NOMO-1 treated with DMSO at 0.1 percent for 48 hours (cell line): ENCODE measurements at regions not wholly inside any gene's neighbourhood (a gene's known extent, or its start where the extent isn't known, plus 50 kb on each side); places are given as distances from the start of the nearest gene placed in this dataset.
"Not testable (repeated sequence)": the region's sequence is repeated elsewhere in the genome, so short reads cannot be mapped to it uniquely, and the experiment has no call there.

Source experiments
- DNase-seq: peaks from one replicate; lab custom pipeline; 2025; ENCODE audit not compliant: unreplicated experiment; lab: John Stamatoyannopoulos, UW

DNA sequence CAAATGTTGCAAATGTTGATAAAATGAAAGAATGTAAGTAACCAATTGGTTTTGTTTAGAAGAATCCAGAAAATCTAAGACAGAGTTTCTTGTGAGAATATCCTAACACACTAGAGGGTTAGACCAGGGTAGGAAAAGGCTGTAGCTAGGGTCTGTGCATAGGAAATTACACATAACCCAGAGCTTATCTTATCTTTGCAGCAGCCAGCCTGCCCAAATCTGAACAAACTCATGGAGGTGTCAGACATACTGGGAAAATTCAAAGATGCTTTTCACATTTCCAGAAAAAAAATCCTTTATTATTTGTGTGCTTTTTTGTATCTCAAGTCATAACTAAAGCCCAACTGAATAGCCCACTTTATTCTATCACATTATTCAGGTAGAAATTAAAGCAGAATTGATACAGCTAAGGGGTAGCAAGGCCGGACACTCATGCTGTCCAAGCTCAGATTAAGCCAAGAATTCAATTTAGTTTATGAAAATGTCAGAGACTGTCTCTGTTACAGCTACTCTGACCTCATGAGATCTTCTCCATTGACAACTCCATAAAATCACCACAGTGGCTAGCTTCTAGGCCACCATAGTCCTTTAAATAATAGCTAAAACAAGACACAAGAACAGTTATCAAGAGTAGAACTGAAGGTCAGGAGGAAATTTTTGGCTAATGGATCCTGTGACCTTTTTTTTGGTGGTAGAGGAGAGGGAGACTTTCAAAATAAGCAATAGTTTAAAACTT, 169.6 kb upstream of the RASSF8 start:
- DNase-seq = no peak

DNA sequence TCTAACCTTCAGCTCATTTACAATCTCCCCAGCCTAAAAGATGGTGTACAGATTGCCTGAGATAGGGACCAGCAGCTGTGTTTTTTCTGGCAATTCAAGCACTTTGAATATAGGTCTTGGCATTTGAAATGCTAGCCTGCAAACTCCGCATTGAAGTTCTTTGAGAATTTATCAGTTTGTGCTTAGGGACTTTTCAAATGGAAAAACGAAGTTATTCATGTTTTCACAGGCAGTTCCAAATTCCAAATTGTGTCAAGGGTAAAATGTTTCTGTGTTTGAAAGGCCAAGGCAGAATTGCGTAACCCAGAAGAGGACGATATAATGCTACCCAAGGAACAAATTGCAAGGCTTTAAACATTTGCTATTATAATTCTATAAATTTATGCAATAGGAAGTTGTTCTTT, 168.9 kb upstream of the RASSF8 start:
- peak; percentile 18 for DNase-seq

DNA sequence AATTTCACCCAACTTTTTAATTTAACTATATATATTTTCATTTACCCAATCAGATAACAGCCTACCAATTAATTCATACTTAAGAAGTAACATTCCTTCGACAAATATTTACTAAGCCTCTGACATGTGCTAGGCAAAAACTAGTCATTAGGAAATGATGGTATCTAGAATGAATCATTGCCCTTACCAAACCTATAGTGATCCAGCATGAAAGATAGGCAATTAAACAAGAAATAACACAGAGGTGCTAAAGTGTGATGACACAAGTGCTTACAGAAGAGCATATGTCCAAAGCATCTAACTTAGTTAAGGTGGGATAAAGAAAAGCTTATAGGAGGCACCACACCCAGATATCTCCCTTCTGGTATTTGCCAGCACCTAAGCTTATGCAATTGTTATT, 166.5 kb upstream of the RASSF8 start:
- no peak for DNase-seq

DNA sequence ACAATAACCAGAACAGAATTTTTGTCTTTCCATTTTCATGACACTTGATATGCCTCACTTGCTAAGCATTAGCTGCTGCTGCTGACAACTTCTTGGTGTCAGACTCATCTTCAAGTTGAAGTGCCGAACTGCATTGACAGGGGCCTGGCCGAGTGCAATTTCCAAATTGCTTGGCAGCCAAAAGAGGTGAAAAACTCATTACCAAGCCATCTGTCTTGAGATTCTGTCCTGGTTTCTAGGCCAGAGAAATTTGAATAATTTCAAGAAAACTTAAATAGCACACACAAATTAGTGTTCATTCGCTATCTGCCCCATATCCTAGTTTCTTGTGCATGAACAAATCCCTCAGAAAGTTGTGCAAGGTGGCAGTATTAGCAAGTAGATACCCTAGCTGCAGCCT, 165.3 kb upstream of the RASSF8 start:
- DNase-seq = no peak

DNA sequence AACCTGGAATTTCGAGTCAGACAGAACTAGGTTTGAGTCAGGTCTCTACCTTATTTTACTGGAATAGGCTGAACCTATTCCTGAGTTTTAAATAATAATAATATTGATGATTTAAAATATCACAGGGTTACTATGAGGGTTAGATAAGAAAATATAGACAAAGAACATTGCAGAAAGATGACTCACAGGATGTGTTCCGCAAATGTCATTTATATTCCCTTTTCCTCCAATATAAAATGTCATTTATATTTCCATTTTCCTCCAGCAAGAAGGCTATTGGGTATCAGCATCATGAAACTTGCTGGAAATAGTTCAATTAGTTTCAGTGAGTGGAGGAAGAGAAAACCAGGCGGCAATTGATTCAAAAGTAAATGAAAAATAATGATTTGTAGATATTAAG, 163.9 kb upstream of the RASSF8 start:
- DNase-seq = no peak

DNA sequence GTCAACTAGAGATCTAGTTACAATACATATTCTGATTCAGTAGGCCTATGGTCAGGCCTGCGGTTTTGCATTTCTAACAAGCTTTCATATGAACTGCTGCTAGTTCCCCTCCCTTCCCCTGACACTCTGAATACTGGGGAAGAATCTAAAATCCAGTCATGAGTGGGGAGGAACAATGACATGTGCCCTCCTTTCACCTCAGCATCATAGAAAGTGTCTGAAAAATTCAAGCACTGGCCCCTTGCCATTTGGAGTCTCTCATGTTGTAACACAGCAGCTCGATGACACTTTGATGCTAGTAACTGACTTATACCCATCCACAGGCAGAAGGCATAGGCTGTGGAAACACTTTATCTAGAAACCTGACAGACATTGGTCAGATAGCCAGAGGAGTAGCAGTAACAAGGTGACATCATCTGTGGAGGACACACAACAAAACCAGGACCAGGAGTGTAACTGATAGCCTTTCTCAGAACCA, 161.9 kb upstream of the RASSF8 start:
- peak; percentile 46 for DNase-seq

DNA sequence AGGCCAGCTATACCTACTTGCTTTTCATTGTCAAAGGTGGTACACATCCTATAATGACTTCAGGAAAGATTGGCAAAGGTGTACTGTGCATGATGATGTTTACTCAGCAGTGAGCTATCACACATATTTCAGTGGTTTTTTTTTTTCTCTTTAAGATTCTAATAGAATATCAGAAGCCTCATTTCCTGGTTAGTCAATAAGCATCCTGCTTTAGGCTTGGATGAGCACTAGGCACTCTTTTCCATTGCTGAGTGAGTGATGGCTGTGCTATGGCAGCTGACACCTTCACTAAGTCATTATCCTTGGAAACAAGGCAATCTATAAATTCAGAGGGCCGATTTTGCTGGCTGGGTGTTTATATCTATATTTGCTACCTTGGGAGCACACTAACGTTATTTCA, 161.1 kb upstream of the RASSF8 start:
- no peak for DNase-seq

DNA sequence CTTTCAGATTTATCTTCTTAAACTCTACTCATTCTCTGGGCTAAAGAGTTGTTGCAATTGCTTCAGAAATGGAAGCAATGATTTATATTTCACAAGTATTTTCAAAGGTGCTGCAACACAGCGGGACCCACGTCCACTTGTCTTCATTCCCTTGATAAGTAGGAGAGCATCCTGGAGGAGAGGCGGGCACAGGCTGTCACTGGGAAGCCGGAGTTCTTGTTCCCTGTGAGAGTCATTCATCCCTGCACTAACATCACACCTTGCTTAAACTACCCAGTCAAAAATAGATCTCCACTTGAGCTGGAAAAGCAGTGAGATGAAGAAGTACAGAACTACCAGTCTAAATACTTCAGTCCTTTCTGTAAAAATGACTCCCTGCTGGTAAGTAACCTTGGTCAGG, 160.5 kb upstream of the RASSF8 start:
- no peak for DNase-seq

DNA sequence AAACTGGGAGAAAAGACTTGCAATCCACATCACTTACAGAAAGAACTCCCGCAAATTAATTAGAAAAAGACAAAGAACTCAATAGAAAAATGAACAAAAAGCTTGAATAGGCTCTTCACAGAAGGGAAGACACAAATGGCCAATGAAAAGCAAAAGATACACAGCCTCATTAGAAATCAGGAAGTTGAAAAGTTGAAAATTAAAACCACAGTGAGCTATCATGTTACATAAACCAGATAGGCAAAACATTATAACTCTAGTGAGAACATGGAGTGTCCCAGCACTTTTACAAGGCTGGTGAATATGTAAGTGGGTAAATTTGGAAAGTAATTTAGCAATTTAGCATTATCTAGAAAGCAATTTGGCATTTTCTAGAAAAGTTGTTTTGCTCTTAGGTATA, 158.4 kb upstream of the RASSF8 start:
- peak; percentile 73 for DNase-seq

DNA sequence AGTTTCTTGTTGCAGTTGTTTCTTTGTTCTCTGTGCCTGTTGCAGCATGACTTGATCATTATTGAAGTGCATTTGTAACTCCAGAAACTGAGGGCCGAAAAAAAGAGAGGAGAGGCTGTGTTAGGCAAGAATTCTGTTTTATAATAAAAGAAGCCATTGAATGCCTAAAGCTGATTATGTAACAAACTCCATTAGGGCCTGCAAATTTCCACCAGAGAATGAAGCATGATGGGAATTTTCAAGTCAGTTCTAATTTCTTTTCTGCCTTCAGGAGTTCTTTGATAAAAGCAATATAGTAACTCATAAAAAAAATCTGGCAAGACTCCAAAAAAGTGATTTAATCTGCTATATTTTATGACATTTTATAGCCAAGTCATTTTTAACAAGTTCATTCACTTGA, 156.7 kb upstream of the RASSF8 start:
- no peak for DNase-seq

DNA sequence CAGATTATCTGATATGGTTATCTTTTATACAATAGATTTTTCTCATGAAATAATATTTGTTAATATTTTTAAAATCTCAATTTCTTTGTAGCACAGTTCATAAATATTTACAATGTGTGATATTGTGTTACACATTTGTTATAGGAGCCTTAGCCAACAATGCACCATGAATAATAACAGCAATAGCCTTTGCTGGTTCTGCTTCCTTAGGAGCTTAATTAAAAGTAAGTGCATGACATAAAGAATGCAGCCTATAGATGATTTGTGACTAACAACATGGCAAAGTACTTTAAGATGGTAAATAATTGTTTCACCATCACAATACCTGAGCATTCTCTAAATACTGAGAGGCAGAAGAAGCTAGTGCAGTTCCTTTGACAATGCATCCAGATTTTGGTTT, 156.3 kb upstream of the RASSF8 start:
- DNase-seq = no peak

DNA sequence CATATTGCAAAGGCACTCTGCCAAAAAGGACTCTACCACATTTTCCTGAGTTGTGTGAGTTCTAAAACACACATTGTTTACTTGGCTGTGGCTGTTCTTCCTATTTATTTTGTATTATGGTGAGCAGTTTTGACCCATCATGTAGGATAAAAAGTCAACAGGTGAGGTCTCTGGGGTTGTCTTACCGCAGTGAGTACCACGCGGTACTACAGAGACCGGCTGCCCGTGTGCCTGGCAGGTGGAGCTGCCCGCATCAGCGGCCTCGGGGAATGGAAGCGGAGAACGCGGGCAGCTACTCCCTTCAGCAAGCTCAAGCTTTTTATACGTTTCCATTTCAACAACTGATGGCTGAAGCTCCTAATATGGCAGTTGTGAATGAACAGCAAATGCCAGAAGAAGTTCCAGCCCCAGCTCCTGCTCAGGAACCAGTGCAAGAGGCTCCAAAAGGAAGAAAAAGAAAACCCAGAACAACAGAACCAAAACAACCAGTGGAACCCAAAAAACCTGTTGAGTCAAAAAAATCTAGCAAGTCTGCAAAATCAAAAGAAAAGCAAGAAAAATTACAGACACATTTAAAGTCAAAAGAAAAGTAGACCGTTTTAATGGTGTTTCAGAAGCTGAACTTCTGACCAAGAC, 155.3 kb upstream of the RASSF8 start:
- DNase-seq = not testable (repeated sequence)

DNA sequence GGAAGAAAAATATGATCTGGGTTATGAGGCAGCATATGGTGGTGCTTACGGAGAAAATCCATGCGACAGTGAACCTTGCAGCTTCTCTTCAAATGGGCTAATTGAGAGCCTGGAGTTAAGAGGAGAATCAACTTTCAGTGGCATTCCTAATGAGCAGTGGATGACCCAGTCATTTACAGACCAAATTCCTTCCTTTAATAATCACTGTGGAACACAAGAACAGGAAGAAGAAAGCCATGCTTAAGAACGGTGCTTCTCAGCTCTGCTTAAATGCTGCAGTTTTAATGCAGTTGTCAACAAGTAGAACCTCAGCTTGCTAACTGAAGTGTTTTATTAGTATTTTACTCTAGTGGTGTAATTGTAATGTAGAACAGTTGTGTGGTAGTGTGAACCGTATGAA, 154.2 kb upstream of the RASSF8 start:
- DNase-seq = not testable (repeated sequence)

DNA sequence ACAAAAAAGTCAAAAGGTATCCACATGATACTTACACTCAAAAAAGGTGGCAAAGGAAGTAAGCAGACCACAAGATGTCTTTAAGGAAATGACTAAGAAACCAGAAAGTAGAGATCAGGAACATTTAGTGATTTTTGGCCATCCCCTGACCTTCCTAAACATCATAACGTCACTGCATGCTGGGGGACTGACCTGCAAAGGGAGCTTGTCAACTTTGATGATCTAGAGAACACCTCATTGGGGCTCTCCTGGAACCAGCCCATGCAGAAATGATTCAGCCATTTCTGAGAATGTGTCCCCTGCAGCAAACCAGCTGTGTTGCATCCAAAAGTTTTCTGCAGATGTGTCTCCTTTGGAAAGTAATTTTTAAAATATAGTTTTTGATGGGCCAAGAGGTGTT, 152.2 kb upstream of the RASSF8 start:
- DNase-seq = peak; percentile 47

DNA sequence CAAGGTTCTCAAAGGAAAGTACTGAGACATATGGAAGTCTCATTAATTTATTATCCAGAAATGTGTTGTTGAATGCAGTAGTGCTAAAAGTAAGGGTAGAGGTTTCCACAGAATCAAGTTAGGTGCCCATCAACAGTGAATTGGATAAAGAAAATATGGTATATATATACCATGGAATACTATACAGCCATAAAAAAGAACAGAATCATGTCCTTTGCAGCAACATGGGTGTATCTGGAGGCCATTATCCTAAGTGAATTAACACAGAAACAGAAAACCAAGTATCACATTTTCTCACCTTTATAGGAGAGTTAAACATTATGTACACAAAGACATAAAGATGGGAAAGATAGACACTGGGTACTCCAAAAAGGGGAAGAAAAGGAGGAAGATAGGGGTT, 149.9 kb upstream of the RASSF8 start:
- DNase-seq = no peak

DNA sequence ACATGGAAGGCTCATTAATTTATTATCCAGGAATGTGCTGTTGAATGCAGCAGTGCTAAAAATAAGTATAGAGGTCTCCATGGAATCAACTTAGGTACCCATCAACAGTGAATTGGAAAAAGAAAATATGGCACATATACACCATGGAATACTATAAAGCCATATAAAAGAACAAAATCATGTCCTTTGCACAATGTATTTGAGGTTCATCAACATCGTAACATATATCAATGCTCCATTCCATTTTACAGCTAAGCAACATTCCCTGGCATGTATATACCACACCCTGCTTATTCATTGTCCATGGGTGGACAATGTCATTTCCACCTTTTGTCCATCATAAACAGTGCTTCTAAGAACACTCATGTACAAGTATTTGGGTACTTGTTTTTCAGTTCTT, 147.8 kb upstream of the RASSF8 start:
- no peak for DNase-seq

DNA sequence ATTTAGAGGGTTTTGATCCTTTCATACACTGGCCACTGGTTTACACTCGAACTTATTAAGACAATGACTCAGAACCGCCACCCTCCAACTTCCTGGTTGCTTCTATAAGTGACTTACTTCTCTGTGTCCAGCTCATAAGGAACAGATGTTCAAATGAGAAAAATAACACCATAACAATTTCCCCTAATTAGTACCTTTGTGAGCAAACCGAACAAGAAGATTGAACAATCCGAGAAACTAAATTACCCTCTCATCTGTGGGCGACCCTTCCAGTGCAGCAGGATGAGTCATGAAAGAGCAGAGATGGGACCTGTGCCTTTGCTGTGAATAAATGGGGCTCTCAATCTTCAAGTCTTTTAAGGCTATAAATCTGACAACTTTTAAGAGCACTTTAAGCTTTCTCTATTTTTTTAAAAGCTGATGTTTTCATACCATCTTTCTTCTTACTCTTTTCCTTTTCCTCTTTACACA, 146.8 kb upstream of the RASSF8 start:
- DNase-seq = peak; percentile 81

DNA sequence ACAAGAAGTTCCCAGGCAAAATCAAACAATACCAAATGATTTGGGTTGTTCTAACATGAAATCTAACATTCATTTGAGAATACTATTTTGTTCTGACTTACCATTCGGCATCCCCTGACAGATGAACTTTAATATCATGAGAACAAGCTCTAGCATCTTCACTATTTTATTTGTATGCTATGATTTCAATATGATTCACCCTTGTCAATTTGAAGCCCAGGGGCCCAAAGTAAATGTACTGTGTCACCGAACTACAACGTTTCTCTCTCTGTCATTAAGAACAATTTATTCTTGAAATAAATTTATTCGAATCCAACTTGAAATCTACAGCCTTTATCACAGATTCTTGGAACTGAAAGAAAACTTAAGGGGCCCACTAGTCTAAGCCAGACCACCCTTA, 146.2 kb upstream of the RASSF8 start:
- no peak for DNase-seq

DNA sequence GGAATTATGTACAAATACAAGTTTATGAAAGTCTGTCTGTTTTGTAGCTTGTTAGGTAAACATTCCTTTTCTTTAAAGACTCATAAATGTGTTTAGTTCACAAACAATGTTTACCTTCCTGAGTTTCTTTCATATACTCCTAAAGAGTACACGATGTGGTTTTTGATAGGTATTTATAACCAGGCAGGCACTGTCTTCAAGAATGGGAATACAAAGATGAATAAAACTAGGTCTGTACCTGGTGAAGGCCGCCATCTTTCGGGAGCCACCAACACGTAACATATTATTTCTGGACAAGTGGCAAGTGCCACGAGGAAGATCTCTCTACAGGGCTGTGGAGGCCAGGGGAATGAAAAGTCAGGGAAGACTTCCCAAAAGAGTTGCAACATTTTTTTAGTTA, 144.6 kb upstream of the RASSF8 start:
- no peak for DNase-seq

DNA sequence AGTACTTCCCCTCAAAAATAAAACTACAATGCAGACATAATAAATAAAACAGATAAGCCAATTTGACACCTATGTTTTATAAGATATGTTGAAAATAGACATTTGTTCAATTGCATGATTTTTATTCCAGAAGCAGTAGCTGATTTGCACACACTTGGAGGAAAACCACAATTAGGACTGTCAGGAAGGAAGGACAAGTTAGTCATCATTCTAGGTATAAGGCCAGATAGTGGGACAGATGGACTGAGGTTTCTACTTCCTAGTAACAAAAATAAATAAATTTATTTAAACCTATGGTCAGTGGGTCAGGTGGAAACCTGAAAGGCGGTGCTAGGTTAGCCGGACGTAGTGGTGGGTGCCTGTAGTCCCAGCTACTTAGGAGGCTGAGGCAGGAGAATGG, 141.8 kb upstream of the RASSF8 start:
- DNase-seq = no peak

DNA sequence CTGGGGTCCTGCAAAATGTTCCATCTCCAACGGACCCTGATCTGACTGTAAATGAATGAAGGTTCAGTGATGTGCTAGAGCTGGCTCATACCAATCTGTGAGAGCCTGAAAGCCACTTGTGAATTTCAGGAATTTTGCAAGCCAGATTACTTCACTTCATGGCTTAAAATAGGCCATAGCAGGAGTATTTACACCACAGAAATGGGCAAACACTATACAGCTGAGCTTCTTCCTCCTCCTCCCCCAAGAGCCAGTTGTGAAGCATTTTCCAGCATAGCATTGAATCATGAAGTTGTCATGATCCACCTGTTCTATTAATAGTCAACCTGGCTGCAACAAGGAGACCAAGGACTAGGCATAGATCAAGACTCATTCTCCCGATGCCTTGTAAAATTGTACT, 141.3 kb upstream of the RASSF8 start:
- no peak for DNase-seq

DNA sequence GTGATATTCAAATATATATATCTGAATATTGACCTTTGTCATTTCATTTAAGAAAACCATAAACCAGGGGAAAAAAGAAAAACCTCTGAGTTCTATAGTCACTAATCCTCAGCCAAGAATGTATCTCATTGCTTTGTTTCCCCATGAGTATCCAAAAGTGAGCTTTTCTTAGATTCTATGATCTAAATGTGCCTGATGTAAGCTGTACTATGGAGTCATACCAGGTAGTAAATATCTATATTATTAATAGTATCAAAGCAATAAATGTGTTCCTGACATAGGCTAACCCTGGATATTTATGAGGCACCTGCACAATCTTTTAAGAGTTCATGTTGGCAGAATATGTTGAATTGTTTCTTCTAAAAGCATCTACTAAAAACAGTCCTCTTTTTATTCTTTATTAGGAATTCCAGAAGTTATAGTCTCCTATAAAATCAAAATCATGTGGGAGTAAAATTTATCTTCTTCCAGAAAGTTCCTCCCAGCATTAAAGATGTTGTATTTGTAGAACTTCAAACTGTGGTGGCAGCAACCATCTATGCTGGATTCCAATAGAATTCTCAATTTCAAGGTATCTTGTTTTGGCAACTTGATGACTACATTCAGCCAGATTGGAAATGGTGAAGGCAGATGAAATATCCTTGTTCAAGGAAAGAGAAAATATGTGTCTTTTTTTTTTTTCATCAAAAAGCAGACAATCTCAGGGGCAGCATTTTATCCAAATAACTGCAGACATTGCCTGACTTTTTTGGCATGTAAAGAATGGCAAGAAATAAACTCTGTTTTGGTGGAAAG, 139.7 kb upstream of the RASSF8 start:
- no peak for DNase-seq
